ENCODE measurements at regions not wholly inside any gene's neighbourhood (a gene's known extent, or its start where the extent isn't known, plus 50 kb on each side); places are given as distances from the start of the nearest gene placed in this dataset.
A peak's percentile ranks its signal among the peaks of the same experiment; 100 is the strongest.

GRCh38 chr3:27659279-27660021 lies 62.7 kb downstream of the EOMES start:
- TF ChIP-seq CTCF (conservative IDR thresholded peaks at IDR 0.05; ENCODE audit: low read depth in 2 of 2) (peak; percentile 79 to 87), EZH2phosphoT487 (IDR thresholded peaks at IDR 0.05; ENCODE audit: unreplicated experiment) (no peak), EZH2 (IDR thresholded peaks at IDR 0.05; ENCODE audit: low read depth, unreplicated experiment) (no peak), REST (IDR thresholded peaks at IDR 0.05; ENCODE audit: unreplicated experiment) (no peak), JUNB (IDR thresholded peaks at IDR 0.05; ENCODE audit: unreplicated experiment) (no peak), ZNF331 (CRISPR knock-in tag; IDR thresholded peaks at IDR 0.05; ENCODE audit: low read depth) (no peak), POLR2AphosphoS5 (IDR thresholded peaks at IDR 0.05; ENCODE audit: low read depth) (no peak), ZNF114 (CRISPR knock-in tag; IDR thresholded peaks at IDR 0.05) (no peak), NANOG (IDR thresholded peaks at IDR 0.05; ENCODE audit: borderline replicate concordance) (no peak), ETS1 (IDR thresholded peaks at IDR 0.05) (no peak), CREB1 (CRISPR knock-in tag; IDR thresholded peaks at IDR 0.05; ENCODE audit: low read depth) (peak; percentile 39; the same call in 1 of the 2 replicates), STAT1 (IDR thresholded peaks at IDR 0.05; ENCODE audit: unreplicated experiment) (no peak), ZNF462 (CRISPR knock-in tag; IDR thresholded peaks at IDR 0.05) (no peak)

Measured in GM23338 (cell line).